ENCODE measurements at regions not wholly inside any gene's neighbourhood (a gene's known extent, or its start where the extent isn't known, plus 50 kb on each side); places are given as distances from the start of the nearest gene placed in this dataset.

DNA sequence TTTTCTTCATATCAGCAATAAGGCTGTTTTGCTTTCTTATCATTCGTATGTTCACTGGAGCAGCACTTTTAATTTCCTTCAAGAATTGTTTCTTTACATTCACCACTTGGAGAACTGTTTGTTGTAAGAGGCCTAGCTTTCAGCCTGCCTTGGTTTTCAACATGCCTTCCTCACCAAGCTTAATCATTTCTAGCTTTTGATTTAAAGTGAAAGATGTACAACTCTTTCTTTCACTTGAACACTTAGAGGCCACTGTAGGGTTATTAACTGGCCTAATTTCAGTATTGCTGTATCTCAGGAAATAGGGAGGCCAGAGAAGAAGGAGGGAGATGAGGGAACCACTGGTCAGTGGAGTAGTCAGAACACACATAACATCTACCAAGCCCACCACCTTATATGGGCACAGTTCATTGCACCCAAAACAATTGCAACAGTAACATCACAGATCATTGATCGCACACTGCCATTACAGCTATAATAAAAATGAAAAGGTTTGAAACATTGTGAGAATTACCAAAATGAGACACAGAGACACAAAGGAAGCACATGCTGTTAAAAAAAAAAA is 181.4 kb upstream of the TUBA3C start:
- SMC1A ChIA-PET (ENCODE audit: uncharacterized antibody, unreplicated experiment), result no interaction called here
- in situ Hi-C loops (cut with MboI), result no loop called here
- intact Hi-C loops (cut with micrococcal nuclease; ENCODE audit: unreplicated experiment), result no loop called here
- no peak for DNase-seq (ENCODE audit: low read depth, low spot score)
- Histone ChIP-seq H3K9ac (ENCODE audit: control insufficient read depth, insufficient read depth, low read length) (no peak overlapping the region), H3K36me3 (ENCODE audit: control insufficient read depth in 2 of 2, insufficient read depth in 2 of 2, low read length in 1 of 2) (no peaks in the 10 kb centered on the region), H2AFZ (ENCODE audit: control insufficient read depth, low read depth, low read length) (no peak overlapping the region), H3K4me3 (no peak overlapping the region), H3K27ac (ENCODE audit: control insufficient read depth, insufficient read depth) (no peak overlapping the region), H3K9me3 (replicated peaks; ENCODE audit: control insufficient read depth, insufficient read depth, low read length) (no peaks in the 10 kb centered on the region), H3K27me3 (replicated peaks in 1 of 2; ENCODE audit: control insufficient read depth in 2 of 2, insufficient read depth in 2 of 2, low read length in 1 of 2) (no peaks in the 10 kb centered on the region), H3K79me2 (ENCODE audit: control insufficient read depth, insufficient read depth, low read length) (no peaks in the 10 kb centered on the region), H4K20me1 (ENCODE audit: control insufficient read depth, insufficient read depth) (no peaks in the 10 kb centered on the region), H3K4me1 (ENCODE audit: control insufficient read depth, insufficient read depth, low read length) (no peaks in the 10 kb centered on the region), H3K4me2 (ENCODE audit: control insufficient read depth, insufficient read depth) (no peak overlapping the region)
- RAD21 ChIA-PET (ENCODE audit: unreplicated experiment), result interaction anchor here (0.6 kb wide), 1 partner anchor 226 kb away, joined by 3 read pairs; no protein-coding TSS in a partner anchor
- WGBS (ENCODE audit: insufficient coverage, insufficient replicate concordance, low lambda C conversion rate, missing lambda C conversion rate), result 2% methylated on average over 2 of the region's 2 CpGs
- FAIRE-seq, result no peak
- POLR2A ChIA-PET, result no interaction called here
- peak; percentile 74 for ATAC-seq
- BruUV-seq (replicated peaks), result no TSS peak
- CTCF ChIA-PET, result no interaction called here
- TF ChIP-seq SRF (IDR thresholded peaks at IDR 0.05; ENCODE audit: low read depth in 2 of 2, low read length in 2 of 2), result peak; percentile 28 to 91; a peak in 2 of 4 replicates
- no peak for TF ChIP-seq SP1 (IDR thresholded peaks at IDR 0.05; ENCODE audit: low read depth, low read length)
- no peak; the same call in 1 of the 2 replicates for TF ChIP-seq CREM (IDR thresholded peaks at IDR 0.05; ENCODE audit: low read depth)
- TF ChIP-seq, protein P1, sequence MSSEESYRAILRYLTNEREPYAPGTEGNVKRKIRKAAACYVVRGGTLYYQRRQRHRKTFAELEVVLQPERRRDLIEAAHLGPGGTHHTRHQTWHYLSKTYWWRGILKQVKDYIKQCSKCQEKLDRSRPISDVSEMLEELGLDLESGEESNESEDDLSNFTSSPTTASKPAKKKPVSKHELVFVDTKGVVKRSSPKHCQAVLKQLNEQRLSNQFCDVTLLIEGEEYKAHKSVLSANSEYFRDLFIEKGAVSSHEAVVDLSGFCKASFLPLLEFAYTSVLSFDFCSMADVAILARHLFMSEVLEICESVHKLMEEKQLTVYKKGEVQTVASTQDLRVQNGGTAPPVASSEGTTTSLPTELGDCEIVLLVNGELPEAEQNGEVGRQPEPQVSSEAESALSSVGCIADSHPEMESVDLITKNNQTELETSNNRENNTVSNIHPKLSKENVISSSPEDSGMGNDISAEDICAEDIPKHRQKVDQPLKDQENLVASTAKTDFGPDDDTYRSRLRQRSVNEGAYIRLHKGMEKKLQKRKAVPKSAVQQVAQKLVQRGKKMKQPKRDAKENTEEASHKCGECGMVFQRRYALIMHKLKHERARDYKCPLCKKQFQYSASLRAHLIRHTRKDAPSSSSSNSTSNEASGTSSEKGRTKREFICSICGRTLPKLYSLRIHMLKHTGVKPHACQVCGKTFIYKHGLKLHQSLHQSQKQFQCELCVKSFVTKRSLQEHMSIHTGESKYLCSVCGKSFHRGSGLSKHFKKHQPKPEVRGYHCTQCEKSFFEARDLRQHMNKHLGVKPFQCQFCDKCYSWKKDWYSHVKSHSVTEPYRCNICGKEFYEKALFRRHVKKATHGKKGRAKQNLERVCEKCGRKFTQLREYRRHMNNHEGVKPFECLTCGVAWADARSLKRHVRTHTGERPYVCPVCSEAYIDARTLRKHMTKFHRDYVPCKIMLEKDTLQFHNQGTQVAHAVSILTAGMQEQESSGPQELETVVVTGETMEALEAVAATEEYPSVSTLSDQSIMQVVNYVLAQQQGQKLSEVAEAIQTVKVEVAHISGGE (CRISPR knock-in tag; IDR thresholded peaks at IDR 0.05), result no peak
- 0 out of 2 replicates have a peak, but pooled peaks have one; percentile 44 for TF ChIP-seq EED (IDR thresholded peaks at IDR 0.05; ENCODE audit: low read depth)
- TF ChIP-seq, protein P2, sequence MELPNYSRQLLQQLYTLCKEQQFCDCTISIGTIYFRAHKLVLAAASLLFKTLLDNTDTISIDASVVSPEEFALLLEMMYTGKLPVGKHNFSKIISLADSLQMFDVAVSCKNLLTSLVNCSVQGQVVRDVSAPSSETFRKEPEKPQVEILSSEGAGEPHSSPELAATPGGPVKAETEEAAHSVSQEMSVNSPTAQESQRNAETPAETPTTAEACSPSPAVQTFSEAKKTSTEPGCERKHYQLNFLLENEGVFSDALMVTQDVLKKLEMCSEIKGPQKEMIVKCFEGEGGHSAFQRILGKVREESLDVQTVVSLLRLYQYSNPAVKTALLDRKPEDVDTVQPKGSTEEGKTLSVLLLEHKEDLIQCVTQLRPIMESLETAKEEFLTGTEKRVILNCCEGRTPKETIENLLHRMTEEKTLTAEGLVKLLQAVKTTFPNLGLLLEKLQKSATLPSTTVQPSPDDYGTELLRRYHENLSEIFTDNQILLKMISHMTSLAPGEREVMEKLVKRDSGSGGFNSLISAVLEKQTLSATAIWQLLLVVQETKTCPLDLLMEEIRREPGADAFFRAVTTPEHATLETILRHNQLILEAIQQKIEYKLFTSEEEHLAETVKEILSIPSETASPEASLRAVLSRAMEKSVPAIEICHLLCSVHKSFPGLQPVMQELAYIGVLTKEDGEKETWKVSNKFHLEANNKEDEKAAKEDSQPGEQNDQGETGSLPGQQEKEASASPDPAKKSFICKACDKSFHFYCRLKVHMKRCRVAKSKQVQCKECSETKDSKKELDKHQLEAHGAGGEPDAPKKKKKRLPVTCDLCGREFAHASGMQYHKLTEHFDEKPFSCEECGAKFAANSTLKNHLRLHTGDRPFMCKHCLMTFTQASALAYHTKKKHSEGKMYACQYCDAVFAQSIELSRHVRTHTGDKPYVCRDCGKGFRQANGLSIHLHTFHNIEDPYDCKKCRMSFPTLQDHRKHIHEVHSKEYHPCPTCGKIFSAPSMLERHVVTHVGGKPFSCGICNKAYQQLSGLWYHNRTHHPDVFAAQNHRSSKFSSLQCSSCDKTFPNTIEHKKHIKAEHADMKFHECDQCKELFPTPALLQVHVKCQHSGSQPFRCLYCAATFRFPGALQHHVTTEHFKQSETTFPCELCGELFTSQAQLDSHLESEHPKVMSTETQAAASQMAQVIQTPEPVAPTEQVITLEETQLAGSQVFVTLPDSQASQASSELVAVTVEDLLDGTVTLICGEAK (IDR thresholded peaks at IDR 0.05; ENCODE audit: borderline replicate concordance), result no peak
- no peak for TF ChIP-seq SMAD1 (IDR thresholded peaks at IDR 0.05; ENCODE audit: low read depth, partially characterized antibody)
- TF ChIP-seq IKZF2 (IDR thresholded peaks at IDR 0.05), result no peak
- TF ChIP-seq FOXM1 (IDR thresholded peaks at IDR 0.05; ENCODE audit: low read depth, low read length), result peak; percentile 56; the same call in 1 of the 2 replicates
- TF ChIP-seq GABPA (IDR thresholded peaks at IDR 0.05; ENCODE audit: low read depth), result 0 out of 2 replicates have a peak, but pooled peaks have one; percentile 28
- no peak for TF ChIP-seq USF2 (IDR thresholded peaks at IDR 0.05; ENCODE audit: borderline replicate concordance, low read depth, low read length)
- TF ChIP-seq SMARCA5 (IDR thresholded peaks at IDR 0.05), result no peak
- TF ChIP-seq, protein P3, sequence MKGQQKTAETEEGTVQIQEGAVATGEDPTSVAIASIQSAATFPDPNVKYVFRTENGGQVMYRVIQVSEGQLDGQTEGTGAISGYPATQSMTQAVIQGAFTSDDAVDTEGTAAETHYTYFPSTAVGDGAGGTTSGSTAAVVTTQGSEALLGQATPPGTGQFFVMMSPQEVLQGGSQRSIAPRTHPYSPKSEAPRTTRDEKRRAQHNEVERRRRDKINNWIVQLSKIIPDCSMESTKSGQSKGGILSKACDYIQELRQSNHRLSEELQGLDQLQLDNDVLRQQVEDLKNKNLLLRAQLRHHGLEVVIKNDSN (IDR thresholded peaks at IDR 0.05; ENCODE audit: borderline replicate concordance, extremely low read length, insufficient read depth, low read depth, low read length), result no peak
- no peak for TF ChIP-seq ZSCAN29 (IDR thresholded peaks at IDR 0.05)
- no peak for TF ChIP-seq ZNF274 (IDR thresholded peaks at IDR 0.05; ENCODE audit: insufficient read depth, insufficient read length)
- peak; percentile 55; the same call in 1 of the 2 replicates for TF ChIP-seq RUNX3 (IDR thresholded peaks at IDR 0.05; ENCODE audit: low read length)

All from GM12878 (cell line).